Peyer's patch (tissue), 4 donors: ENCODE measurements at regions not wholly inside any gene's neighbourhood (a gene's known extent, or its start where the extent isn't known, plus 50 kb on each side); places are given as distances from the start of the nearest gene placed in this dataset.

Experiments used
- POLR2A ChIP-seq, 2 donors: fragments of 450-650 bp; IDR thresholded peaks; one replicate each; pipeline ENCODE4 v1.5.1; 2017; ENCODE audit warnings: antibody characterized with exemption in 2 of 2, mild to moderate bottlenecking in 2 of 2, moderate library complexity in 2 of 2
- TF ChIP-seq, protein P1 (sequence below), 6 experiments: fragments of 450-650 bp in 4 of 6; fragments of 200-600 bp in 2 of 6; sonication (generic) in 1 of 6; IDR thresholded peaks; one replicate each; pipeline ENCODE4 v1.5.1; 2017 to 2019; ENCODE audit warnings: antibody characterized with exemption in 6 of 6, mild to moderate bottlenecking in 3 of 6, moderate library complexity in 1 of 6

DNA sequence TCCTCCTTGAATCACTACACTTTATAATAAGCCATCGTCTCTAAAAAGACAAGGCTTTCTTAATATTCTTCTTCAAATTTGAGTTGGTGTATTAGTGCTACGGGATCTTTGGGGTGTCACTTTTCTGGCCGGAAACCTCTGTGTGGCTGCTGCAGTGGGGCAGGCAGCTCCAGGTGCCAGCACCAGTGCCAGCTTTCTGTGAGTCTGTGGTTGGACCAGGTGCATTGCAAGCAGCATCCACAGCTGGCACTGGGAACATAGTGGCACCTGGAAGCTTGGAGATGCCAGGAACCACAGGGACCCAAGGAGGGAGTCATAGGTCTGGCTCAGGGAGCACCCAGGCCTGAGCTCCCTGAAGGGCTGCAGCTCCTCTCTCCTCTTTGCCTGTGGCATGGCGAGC is 111.8 kb upstream of the RUNX3 start:
- no peak for TF ChIP-seq POLR2A (IDR thresholded peaks at IDR 0.05)
- TF ChIP-seq, protein P1, sequence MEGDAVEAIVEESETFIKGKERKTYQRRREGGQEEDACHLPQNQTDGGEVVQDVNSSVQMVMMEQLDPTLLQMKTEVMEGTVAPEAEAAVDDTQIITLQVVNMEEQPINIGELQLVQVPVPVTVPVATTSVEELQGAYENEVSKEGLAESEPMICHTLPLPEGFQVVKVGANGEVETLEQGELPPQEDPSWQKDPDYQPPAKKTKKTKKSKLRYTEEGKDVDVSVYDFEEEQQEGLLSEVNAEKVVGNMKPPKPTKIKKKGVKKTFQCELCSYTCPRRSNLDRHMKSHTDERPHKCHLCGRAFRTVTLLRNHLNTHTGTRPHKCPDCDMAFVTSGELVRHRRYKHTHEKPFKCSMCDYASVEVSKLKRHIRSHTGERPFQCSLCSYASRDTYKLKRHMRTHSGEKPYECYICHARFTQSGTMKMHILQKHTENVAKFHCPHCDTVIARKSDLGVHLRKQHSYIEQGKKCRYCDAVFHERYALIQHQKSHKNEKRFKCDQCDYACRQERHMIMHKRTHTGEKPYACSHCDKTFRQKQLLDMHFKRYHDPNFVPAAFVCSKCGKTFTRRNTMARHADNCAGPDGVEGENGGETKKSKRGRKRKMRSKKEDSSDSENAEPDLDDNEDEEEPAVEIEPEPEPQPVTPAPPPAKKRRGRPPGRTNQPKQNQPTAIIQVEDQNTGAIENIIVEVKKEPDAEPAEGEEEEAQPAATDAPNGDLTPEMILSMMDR (IDR thresholded peaks at IDR 0.05): no peak
